DOHH2 (cell line): ENCODE measurements at regions not wholly inside any gene's neighbourhood (a gene's known extent, or its start where the extent isn't known, plus 50 kb on each side); places are given as distances from the start of the nearest gene placed in this dataset.

ENCODE experiments used
- EZH2phosphoT487 ChIP-seq: fragments of 200-600 bp; sonication (generic); IDR thresholded peaks from 2 replicates; pipeline ENCODE4 v1.6.1; 2017; ENCODE audit warnings: borderline replicate concordance, mild to moderate bottlenecking, antibody characterized with exemption, low read length, moderate library complexity, mixed read lengths
- TF ChIP-seq, protein P1 (sequence below): fragments of 200-600 bp; sonication (generic); IDR thresholded peaks from one replicate; pipeline ENCODE4 v1.5.1; 2014; ENCODE audit warnings: antibody characterized with exemption, mild to moderate bottlenecking, low read depth, low read length; ENCODE audit not compliant: poor library complexity, severe bottlenecking

DNA sequence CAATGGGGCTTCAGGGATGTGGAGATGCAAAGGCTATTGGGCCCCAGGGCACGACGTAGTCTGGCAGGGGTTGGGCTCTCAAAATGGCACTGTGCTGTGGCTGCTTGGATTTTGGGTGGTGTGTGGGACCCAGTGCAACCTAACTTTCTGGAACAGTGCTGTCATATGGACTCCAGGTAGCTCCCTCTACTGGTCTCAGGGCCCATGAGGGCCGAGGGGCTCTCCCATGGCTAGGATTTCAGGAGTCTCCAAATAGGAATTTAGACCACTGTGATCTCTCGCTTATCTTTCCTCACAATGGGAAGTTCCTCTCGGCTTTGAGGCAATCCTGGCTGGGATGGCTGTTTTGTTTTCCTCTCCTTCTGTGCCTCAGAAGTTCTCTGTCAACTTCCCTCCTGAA is 68.2 kb upstream of the MUCL1 start:
- TF ChIP-seq, protein P1, sequence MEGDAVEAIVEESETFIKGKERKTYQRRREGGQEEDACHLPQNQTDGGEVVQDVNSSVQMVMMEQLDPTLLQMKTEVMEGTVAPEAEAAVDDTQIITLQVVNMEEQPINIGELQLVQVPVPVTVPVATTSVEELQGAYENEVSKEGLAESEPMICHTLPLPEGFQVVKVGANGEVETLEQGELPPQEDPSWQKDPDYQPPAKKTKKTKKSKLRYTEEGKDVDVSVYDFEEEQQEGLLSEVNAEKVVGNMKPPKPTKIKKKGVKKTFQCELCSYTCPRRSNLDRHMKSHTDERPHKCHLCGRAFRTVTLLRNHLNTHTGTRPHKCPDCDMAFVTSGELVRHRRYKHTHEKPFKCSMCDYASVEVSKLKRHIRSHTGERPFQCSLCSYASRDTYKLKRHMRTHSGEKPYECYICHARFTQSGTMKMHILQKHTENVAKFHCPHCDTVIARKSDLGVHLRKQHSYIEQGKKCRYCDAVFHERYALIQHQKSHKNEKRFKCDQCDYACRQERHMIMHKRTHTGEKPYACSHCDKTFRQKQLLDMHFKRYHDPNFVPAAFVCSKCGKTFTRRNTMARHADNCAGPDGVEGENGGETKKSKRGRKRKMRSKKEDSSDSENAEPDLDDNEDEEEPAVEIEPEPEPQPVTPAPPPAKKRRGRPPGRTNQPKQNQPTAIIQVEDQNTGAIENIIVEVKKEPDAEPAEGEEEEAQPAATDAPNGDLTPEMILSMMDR = no peak
- TF ChIP-seq EZH2phosphoT487 = no peak
